HEK293 (cell line): ENCODE measurements at regions not wholly inside any gene's neighbourhood (a gene's known extent, or its start where the extent isn't known, plus 50 kb on each side); places are given as distances from the start of the nearest gene placed in this dataset.

ENCODE experiments used
- CTCF ChIP-seq: fragments of 450-650 bp; formaldehyde crosslinking; IDR thresholded peaks from 2 replicates; pipeline ENCODE4 v1.5.1; 2016; ENCODE audit warnings: missing biosample characterization, missing genetic modification characterization
- PRDM6 ChIP-seq: fragments of 450-650 bp; formaldehyde crosslinking; IDR thresholded peaks from 2 replicates; pipeline ENCODE4 v1.5.1; 2017; ENCODE audit warnings: missing biosample characterization, missing genetic modification characterization
- REST ChIP-seq: fragments of 450-650 bp; formaldehyde crosslinking; IDR thresholded peaks from 2 replicates; pipeline ENCODE4 v1.5.1; 2016; ENCODE audit warnings: missing biosample characterization, missing genetic modification characterization
- SETDB1 ChIP-seq: IDR thresholded peaks from one replicate; pipeline ENCODE4 v1.6.1; 2017; ENCODE audit warnings: mild to moderate bottlenecking, low read length, moderate library complexity, mixed read lengths; ENCODE audit not compliant: insufficient read length
- TSHZ1 ChIP-seq: fragments of 450-650 bp; formaldehyde crosslinking; IDR thresholded peaks from 2 replicates; pipeline ENCODE4 v1.5.1; 2016; ENCODE audit warnings: missing biosample characterization, missing genetic modification characterization, borderline replicate concordance
- WT1 ChIP-seq: fragments of 450-650 bp; formaldehyde crosslinking; IDR thresholded peaks from 2 replicates; pipeline ENCODE4 v1.5.1; 2016; ENCODE audit warnings: missing biosample characterization, missing genetic modification characterization
- ZBTB1 ChIP-seq: fragments of 450-650 bp; formaldehyde crosslinking; IDR thresholded peaks from 2 replicates; pipeline ENCODE4 v1.5.1; 2016; ENCODE audit warnings: missing biosample characterization, missing genetic modification characterization
- ZBTB11 ChIP-seq: fragments of 450-650 bp; formaldehyde crosslinking; conservative IDR thresholded peaks from 2 replicates; pipeline ENCODE4 v1.5.1; 2016; ENCODE audit warnings: low read depth, missing biosample characterization, missing genetic modification characterization
- ZFP41 ChIP-seq: fragments of 450-650 bp; formaldehyde crosslinking; IDR thresholded peaks from 2 replicates; pipeline ENCODE4 v1.5.1; 2016; ENCODE audit warnings: missing biosample characterization, missing genetic modification characterization, borderline replicate concordance
- ZNF184 ChIP-seq: fragments of 450-650 bp; IDR thresholded peaks from 2 replicates; pipeline ENCODE4 v1.5.1; 2018; ENCODE audit warnings: missing biosample characterization, mild to moderate bottlenecking, missing genetic modification characterization
- ZNF350 ChIP-seq: fragments of 450-650 bp; formaldehyde crosslinking; IDR thresholded peaks from 2 replicates; pipeline ENCODE4 v1.5.0; 2017; ENCODE audit warnings: missing biosample characterization, mild to moderate bottlenecking, missing genetic modification characterization
- ZNF449 ChIP-seq: fragments of 450-650 bp; formaldehyde crosslinking; IDR thresholded peaks from 2 replicates; pipeline ENCODE4 v1.5.1; 2017; ENCODE audit warnings: missing biosample characterization, mild to moderate bottlenecking, missing genetic modification characterization, moderate library complexity
- ZNF529 ChIP-seq: fragments of 450-650 bp; formaldehyde crosslinking; IDR thresholded peaks from 2 replicates; pipeline ENCODE4 v1.5.1; 2017; ENCODE audit warnings: missing genetic modification characterization, missing biosample characterization; ENCODE audit not compliant: insufficient replicate concordance
- ZNF549 ChIP-seq: fragments of 450-650 bp; IDR thresholded peaks from 2 replicates; pipeline ENCODE4 v1.5.1; 2018; ENCODE audit warnings: missing biosample characterization, missing genetic modification characterization, mild to moderate bottlenecking, inconsistent platforms, moderate library complexity

- no peak for TF ChIP-seq WT1 (tag by site-specific recombination)
- no peak for TF ChIP-seq ZNF184 (tag by site-specific recombination)
- TF ChIP-seq CTCF: no peak
- TF ChIP-seq TSHZ1 (tag by site-specific recombination): no peak
- no peak for TF ChIP-seq ZNF449
- TF ChIP-seq ZNF529: no peak
- no peak for TF ChIP-seq REST
- TF ChIP-seq PRDM6 (tag by site-specific recombination): no peak
- no peak for TF ChIP-seq ZFP41 (tag by site-specific recombination)
- TF ChIP-seq SETDB1: no peak
- TF ChIP-seq ZBTB1 (tag by site-specific recombination): no peak
- no peak for TF ChIP-seq ZNF549 (tag by site-specific recombination)
- TF ChIP-seq ZNF350: no peak
- no peak for TF ChIP-seq ZBTB11 (tag by site-specific recombination)
These were observed 160.4 kb upstream of the MON1B start for GRCh38 chr16:77030600-77030999.
